GM12872 (cell line): ENCODE measurements at regions not wholly inside any gene's neighbourhood (a gene's known extent, or its start where the extent isn't known, plus 50 kb on each side); places are given as distances from the start of the nearest gene placed in this dataset.

Source experiments
- TF ChIP-seq, protein P1 (sequence below): IDR thresholded peaks from 3 replicates; pipeline ENCODE4 v1.5.1; 2011; ENCODE audit warnings: low read depth, mild to moderate bottlenecking, low read length, moderate library complexity; ENCODE audit not compliant: insufficient read depth

DNA sequence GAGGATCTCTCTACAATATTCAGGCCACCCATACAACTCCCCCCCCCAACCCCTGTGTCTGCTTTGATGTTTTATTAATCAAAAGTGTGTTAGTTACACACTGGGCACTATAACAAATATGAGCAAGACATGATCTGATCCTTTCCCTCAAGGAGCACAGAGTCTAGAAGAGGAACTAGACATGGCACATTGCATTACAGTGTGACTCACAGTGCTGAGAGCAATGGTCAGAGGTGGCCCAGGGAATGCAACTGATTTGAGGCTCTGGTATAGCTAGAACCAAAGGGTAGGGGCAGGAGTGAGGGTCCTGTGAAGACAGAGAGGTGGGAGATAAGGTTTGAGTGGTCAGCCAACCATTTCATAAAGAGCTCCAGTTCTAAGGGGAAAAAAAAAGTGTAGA lies 539.2 kb downstream of the ACTL7B start:
- TF ChIP-seq, protein P1, sequence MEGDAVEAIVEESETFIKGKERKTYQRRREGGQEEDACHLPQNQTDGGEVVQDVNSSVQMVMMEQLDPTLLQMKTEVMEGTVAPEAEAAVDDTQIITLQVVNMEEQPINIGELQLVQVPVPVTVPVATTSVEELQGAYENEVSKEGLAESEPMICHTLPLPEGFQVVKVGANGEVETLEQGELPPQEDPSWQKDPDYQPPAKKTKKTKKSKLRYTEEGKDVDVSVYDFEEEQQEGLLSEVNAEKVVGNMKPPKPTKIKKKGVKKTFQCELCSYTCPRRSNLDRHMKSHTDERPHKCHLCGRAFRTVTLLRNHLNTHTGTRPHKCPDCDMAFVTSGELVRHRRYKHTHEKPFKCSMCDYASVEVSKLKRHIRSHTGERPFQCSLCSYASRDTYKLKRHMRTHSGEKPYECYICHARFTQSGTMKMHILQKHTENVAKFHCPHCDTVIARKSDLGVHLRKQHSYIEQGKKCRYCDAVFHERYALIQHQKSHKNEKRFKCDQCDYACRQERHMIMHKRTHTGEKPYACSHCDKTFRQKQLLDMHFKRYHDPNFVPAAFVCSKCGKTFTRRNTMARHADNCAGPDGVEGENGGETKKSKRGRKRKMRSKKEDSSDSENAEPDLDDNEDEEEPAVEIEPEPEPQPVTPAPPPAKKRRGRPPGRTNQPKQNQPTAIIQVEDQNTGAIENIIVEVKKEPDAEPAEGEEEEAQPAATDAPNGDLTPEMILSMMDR = no peak

DNA sequence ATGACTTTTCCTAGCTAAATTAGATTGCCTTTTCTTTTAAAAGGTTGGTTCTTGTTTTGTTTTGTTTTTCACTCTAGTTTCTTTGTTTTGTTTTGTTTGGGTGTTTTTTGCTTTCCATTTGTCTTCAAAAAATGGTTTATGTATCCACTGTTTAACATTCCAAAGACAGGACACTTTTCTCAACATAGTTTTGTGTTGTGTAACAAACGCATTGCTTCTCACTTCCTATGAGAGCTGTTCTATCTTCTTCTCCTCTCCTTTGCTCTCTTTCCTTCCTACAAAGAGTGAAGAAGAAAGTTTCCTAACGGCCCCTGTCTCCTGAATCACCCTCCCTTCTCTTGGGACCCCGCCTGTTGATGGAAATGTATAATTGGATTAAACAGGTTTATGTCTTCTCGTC lies 539.7 kb downstream of the ACTL7B start:
- TF ChIP-seq, protein P1 = no peak

DNA sequence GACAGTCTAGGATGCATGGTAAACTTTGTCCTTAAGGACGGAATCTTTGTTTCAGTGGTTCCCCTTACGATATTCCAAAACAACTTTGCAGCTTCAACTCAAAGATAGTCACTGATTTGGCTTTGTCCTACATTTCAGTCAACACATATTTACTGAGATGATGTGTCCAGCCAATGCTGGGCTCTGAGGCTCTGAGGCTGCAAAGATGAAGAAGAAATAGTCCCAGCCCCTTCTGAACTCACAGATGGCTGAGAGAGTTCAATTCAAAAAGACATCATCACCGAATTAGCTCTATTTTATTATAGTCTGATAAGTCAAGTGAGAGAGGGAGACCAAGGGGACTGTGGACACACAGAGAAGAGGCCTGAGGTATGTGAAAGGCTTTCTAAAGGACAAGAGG lies 544.0 kb downstream of the ACTL7B start:
- TF ChIP-seq, protein P1 = no peak

DNA sequence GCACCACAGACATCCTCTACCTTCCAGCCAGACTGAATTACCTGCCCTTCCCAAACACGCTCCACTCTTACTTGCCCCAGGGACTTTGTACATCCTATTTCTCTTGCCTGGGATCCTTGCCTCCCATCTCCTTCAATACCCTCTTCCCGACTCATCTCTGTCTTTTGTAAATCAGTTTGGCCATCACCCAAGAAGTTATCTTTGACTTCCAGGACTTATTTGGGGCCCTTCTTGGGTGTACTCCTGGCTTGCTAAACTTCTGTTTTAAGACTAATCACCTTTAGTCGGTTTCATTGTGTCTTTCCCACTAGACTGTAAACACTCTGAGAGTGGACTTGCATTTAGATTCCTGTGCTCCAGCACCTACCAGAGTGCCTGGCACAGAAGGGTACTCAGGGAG lies 545.6 kb downstream of the ACTL7B start:
- TF ChIP-seq, protein P1 = no peak

DNA sequence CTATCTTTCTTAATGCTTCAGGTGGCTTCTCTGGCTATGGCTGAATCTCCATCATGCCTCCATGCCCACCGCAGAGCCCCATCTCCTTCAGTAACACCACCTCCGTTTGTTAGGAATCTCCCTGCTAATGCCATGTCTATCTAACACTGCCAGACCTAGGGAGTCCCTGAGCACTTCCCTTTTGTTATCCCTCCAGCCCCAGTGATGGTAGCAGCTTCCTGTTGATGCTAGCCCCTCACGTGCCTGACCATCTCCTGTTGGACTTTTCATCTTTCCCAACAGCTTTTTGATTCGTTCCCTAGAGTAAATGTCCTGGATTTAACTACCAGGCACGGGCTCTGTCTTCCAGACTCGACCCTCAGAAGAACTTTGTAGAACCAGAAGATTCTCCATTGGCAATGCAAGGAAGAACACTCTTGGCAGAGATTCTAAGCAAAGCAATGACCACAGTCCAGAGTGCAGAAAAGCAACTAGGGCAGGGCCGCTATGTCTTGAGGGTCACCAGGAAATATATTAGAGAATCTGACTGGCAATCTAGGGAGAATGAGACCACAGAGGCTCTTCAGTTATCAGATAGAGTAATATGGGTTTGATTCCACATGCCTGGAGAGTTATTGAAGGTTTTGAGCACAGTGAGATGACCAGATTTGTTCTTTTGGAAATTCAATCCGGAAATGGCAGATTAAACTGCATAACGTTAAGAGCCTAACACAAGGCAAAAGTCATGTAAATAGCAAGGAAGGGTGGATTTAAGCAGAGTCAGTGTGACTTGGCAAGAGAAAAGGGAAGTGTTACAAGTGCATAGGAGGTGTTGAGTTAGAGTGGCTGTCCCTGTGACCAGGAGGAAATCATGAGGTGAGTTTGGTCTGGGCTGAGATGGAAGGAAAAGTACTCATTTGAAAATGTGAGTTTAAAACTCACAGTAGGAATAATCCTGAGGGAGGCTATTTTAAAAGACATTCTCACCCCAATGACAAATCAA lies 555.2 kb downstream of the ACTL7B start:
- TF ChIP-seq, protein P1 = no peak

DNA sequence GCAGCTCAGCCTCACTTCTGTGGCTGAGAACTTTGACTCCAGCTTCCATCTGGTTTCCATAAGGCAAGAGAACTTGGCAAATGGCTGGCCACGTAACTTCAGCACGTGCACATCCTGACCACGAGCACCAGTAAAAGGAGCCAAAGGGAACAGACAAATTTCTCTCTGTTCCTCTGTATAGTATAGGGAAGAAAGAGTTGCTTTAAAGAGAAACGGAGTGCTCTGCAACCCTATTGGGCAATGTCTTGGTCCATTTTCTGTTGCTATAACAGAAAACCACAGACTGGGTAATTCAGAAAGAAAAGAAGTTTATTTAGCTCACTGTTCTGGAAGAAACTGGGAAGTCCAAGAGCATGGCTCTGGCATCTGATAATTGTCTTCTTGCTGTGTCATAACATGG lies 558.7 kb downstream of the ACTL7B start:
- TF ChIP-seq, protein P1 = no peak

DNA sequence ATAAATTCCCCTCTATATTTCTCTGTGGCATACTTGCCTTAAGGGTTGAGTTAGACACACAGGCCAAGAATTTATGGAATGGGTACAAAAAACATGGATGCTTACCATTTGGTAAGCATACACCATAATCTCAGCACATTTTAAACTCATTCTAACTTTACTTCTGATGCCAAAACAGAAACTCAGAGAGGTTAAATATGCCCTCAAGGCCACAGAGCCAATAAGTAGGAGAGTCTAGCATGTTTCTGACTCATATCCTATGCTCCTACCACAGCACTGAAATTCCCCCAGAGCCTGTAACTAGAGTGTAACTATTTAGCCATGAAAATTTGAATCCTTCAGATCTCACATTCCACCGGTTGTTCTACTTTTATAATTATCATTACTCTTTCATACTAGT lies 559.7 kb downstream of the ACTL7B start:
- TF ChIP-seq, protein P1 = no peak
